ENCODE measurements at regions not wholly inside any gene's neighbourhood (a gene's known extent, or its start where the extent isn't known, plus 50 kb on each side); places are given as distances from the start of the nearest gene placed in this dataset.

- no peak for TF ChIP-seq YY1 (IDR thresholded peaks at IDR 0.05)
- TF ChIP-seq, protein P1, sequence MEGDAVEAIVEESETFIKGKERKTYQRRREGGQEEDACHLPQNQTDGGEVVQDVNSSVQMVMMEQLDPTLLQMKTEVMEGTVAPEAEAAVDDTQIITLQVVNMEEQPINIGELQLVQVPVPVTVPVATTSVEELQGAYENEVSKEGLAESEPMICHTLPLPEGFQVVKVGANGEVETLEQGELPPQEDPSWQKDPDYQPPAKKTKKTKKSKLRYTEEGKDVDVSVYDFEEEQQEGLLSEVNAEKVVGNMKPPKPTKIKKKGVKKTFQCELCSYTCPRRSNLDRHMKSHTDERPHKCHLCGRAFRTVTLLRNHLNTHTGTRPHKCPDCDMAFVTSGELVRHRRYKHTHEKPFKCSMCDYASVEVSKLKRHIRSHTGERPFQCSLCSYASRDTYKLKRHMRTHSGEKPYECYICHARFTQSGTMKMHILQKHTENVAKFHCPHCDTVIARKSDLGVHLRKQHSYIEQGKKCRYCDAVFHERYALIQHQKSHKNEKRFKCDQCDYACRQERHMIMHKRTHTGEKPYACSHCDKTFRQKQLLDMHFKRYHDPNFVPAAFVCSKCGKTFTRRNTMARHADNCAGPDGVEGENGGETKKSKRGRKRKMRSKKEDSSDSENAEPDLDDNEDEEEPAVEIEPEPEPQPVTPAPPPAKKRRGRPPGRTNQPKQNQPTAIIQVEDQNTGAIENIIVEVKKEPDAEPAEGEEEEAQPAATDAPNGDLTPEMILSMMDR (IDR thresholded peaks at IDR 0.05; ENCODE audit: low read depth, low read length, missing input control): no peak
- TF ChIP-seq, protein P2, sequence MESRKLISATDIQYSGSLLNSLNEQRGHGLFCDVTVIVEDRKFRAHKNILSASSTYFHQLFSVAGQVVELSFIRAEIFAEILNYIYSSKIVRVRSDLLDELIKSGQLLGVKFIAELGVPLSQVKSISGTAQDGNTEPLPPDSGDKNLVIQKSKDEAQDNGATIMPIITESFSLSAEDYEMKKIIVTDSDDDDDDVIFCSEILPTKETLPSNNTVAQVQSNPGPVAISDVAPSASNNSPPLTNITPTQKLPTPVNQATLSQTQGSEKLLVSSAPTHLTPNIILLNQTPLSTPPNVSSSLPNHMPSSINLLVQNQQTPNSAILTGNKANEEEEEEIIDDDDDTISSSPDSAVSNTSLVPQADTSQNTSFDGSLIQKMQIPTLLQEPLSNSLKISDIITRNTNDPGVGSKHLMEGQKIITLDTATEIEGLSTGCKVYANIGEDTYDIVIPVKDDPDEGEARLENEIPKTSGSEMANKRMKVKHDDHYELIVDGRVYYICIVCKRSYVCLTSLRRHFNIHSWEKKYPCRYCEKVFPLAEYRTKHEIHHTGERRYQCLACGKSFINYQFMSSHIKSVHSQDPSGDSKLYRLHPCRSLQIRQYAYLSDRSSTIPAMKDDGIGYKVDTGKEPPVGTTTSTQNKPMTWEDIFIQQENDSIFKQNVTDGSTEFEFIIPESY (IDR thresholded peaks at IDR 0.05): no peak
- no peak for TF ChIP-seq REST (IDR thresholded peaks at IDR 0.05)
- TF ChIP-seq GABPA (IDR thresholded peaks at IDR 0.05 in 1 of 2, conservative IDR thresholded peaks at IDR 0.05 in 1 of 2): no peak
- no peak for TF ChIP-seq SP1 (IDR thresholded peaks at IDR 0.05)
- no peak for TF ChIP-seq JUND (IDR thresholded peaks at IDR 0.05)
- TF ChIP-seq NR2F2 (IDR thresholded peaks at IDR 0.05): no peak
- TF ChIP-seq TAF1 (conservative IDR thresholded peaks at IDR 0.05): no peak
- TF ChIP-seq EGR1 (IDR thresholded peaks at IDR 0.05; ENCODE audit: low read depth in 2 of 2): no peak
- TF ChIP-seq FOXA1 (IDR thresholded peaks at IDR 0.05): no peak
- TF ChIP-seq RAD21 (IDR thresholded peaks at IDR 0.05): no peak
- TF ChIP-seq ATF3 (IDR thresholded peaks at IDR 0.05): no peak
Observed at GRCh38 chr6:10163203-10163962, 251.5 kb downstream of the TFAP2A start.

All from liver (tissue), 3 donors.